HL-60 (cell line): ENCODE measurements at regions not wholly inside any gene's neighbourhood (a gene's known extent, or its start where the extent isn't known, plus 50 kb on each side); places are given as distances from the start of the nearest gene placed in this dataset.

Experiments used
- DNase-seq, 2 experiments: peaks; one replicate each; pipeline ENCODE4 v3.0.0-alpha.2; 2010 to 2020; ENCODE audit warnings: low read depth in 1 of 2, low spot score in 1 of 2
- H3K27ac ChIP-seq: fragments of 250-450 bp; sonication (Bioruptor Pico); replicated peaks from 2 replicates; pipeline ENCODE4 v1.5.1; 2020; ENCODE audit warnings: mild to moderate bottlenecking, moderate library complexity
- H3K27me3 ChIP-seq: fragments of 250-450 bp; sonication (Bioruptor Pico); 2 replicates; pipeline ENCODE4 v1.5.1; 2021; ENCODE audit warnings: mild to moderate bottlenecking, moderate library complexity; ENCODE audit not compliant: insufficient read depth, poor library complexity, severe bottlenecking
- H3K4me3 ChIP-seq: replicated peaks from 2 replicates; pipeline ENCODE4 v1.5.1; 2011; ENCODE audit warnings: mild to moderate bottlenecking, control low read depth, low read length; ENCODE audit not compliant: insufficient read depth
- CTCF ChIP-seq: IDR thresholded peaks from one replicate; pipeline ENCODE4 v1.5.1; 2011; ENCODE audit warnings: low read length, control low read depth, inconsistent platforms; ENCODE audit not compliant: insufficient read depth
- GABPA ChIP-seq: IDR thresholded peaks from 2 replicates; pipeline ENCODE4 v1.6.1; 2012; ENCODE audit warnings: low read depth
- POLR2AphosphoS5 ChIP-seq: IDR thresholded peaks from 2 replicates; pipeline ENCODE4 v1.6.1; 2012; ENCODE audit warnings: low read depth
- REST ChIP-seq: IDR thresholded peaks from 2 replicates; pipeline ENCODE4 v1.6.1; 2012; ENCODE audit warnings: low read depth; ENCODE audit not compliant: insufficient replicate concordance
- SPI1 ChIP-seq: IDR thresholded peaks from 2 replicates; pipeline ENCODE4 v1.6.1; 2012; ENCODE audit warnings: low read depth, mild to moderate bottlenecking, borderline replicate concordance

- Histone ChIP-seq H3K4me3 (no peak overlapping the region), H3K27me3 (no peaks in the 10 kb centered on the region), H3K27ac (no peak overlapping the region)
- TF ChIP-seq GABPA (no peak), POLR2AphosphoS5 (no peak), REST (no peak), CTCF (no peak), SPI1 (no peak)
- no peak for DNase-seq
Measured at GRCh38 chr5:68618501-68618900, 402.9 kb downstream of the PIK3R1 start.

GRCh38 chr5:68627001-68627400 is 411.4 kb downstream of the PIK3R1 start:
- Histone ChIP-seq H3K4me3 (no peak overlapping the region), H3K27ac (no peak overlapping the region), H3K27me3 (no peaks in the 10 kb centered on the region)
- DNase-seq, result no peak
- no peak for TF ChIP-seq REST
- no peak for TF ChIP-seq POLR2AphosphoS5
- TF ChIP-seq CTCF, result no peak
- TF ChIP-seq GABPA, result no peak
- no peak for TF ChIP-seq SPI1

- Histone ChIP-seq H3K27ac (no peak overlapping the region), H3K4me3 (no peak overlapping the region), H3K27me3 (no peaks in the 10 kb centered on the region)
- no peak for TF ChIP-seq SPI1
- no peak for TF ChIP-seq REST
- TF ChIP-seq POLR2AphosphoS5, result no peak
- no peak for TF ChIP-seq CTCF
- no peak for DNase-seq
Measured at GRCh38 chr5:68628082-68628814, 412.7 kb downstream of the PIK3R1 start.
